ENCODE measurements at regions not wholly inside any gene's neighbourhood (a gene's known extent, or its start where the extent isn't known, plus 50 kb on each side); places are given as distances from the start of the nearest gene placed in this dataset.

GRCh38 chr13:64075543-64076271 lies 2660.1 kb upstream of the PCDH20 start:
- DNase-seq (ENCODE audit: extremely low read depth, low read depth) = no peak
- TF ChIP-seq, protein P1, sequence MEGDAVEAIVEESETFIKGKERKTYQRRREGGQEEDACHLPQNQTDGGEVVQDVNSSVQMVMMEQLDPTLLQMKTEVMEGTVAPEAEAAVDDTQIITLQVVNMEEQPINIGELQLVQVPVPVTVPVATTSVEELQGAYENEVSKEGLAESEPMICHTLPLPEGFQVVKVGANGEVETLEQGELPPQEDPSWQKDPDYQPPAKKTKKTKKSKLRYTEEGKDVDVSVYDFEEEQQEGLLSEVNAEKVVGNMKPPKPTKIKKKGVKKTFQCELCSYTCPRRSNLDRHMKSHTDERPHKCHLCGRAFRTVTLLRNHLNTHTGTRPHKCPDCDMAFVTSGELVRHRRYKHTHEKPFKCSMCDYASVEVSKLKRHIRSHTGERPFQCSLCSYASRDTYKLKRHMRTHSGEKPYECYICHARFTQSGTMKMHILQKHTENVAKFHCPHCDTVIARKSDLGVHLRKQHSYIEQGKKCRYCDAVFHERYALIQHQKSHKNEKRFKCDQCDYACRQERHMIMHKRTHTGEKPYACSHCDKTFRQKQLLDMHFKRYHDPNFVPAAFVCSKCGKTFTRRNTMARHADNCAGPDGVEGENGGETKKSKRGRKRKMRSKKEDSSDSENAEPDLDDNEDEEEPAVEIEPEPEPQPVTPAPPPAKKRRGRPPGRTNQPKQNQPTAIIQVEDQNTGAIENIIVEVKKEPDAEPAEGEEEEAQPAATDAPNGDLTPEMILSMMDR (IDR thresholded peaks at IDR 0.05; ENCODE audit: low read depth, low read length) = no peak

DNA sequence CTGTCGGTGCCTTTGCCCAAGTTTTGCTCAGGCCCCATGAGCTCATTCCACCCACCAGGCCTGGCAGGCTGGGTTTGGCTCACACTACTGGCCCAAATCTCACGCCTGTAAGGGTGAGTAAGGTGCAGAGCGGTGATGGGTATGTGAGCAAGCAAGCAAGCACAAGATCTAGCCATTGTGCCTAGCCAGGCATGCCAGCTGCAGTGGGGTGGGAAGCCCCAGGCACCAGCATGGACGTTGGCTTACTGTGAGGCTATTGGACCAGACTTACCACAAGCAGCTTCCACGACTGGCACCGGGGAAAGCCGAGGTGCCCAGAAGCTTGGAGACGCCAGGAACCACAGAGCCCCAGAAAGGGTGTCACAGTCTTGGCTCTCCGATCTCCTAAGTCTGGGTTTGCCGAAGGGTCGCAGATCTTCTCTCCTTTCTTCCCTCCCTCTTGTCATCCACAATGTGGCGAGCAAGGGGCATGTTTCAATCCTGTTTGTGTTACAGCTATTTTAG lies 2659.4 kb upstream of the PCDH20 start:
- TF ChIP-seq, protein P1 (IDR thresholded peaks at IDR 0.05; ENCODE audit: low read depth, low read length) = no peak
- DNase-seq (ENCODE audit: extremely low read depth, low read depth) = no peak

- DNase-seq (ENCODE audit: extremely low read depth, low read depth) = no peak
- TF ChIP-seq, protein P1 (IDR thresholded peaks at IDR 0.05; ENCODE audit: low read depth, low read length) = no peak
Measured at GRCh38 chr13:64073203-64073602, 2657.6 kb upstream of the PCDH20 start.

DNA sequence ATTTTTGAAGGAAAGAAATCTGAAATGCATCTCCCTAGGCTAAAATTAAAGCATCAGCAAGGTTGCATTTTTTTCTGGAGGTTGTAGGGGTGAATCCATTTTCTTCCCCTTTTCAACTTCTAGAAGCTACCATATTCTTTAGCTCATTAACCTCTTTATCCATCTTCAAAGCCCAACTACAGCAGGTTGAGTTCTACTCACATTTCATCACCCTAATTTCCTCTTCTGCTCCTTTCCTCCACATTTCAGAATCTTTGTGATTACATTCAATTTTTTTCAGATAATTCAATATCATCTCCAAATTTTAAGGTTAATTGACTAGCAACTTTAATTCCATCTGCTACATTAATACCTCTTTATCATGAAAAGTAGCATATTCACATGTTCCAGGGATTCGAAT lies 2655.7 kb upstream of the PCDH20 start:
- TF ChIP-seq, protein P1 (IDR thresholded peaks at IDR 0.05; ENCODE audit: low read depth, low read length) = no peak
- DNase-seq (ENCODE audit: extremely low read depth, low read depth) = no peak

DNA sequence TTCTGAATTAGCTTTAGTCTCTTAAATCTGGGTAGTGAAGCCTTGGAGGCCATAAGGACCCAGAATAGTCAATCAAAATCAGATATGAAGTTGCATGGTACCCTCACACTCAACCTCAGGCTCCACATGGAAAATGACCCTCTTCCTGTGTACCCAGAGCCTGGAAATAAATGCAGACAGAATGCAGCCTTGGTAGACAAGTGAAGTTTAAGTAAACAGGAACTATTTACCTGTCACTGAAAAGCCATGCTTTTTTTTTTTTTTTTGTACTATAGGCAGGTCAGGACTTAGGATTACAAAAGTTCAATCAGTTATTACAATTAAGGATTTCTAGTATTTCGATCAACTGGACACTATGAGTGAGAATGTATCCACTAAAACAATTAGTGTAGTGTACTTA lies 2654.2 kb upstream of the PCDH20 start:
- TF ChIP-seq, protein P1 (IDR thresholded peaks at IDR 0.05; ENCODE audit: low read depth, low read length) = no peak
- DNase-seq (ENCODE audit: extremely low read depth, low read depth) = no peak

- no peak for DNase-seq (ENCODE audit: extremely low read depth, low read depth)
- TF ChIP-seq, protein P1 (IDR thresholded peaks at IDR 0.05; ENCODE audit: low read depth, low read length) = no peak
Measured at GRCh38 chr13:64066711-64067110, 2651.1 kb upstream of the PCDH20 start.

- TF ChIP-seq, protein P1 (IDR thresholded peaks at IDR 0.05; ENCODE audit: low read depth, low read length) = no peak
- no peak for DNase-seq (ENCODE audit: extremely low read depth, low read depth)
Measured at GRCh38 chr13:64061649-64062048, 2646.0 kb upstream of the PCDH20 start.

Data from AG09319 (cell line).